ENCODE measurements at regions not wholly inside any gene's neighbourhood (a gene's known extent, or its start where the extent isn't known, plus 50 kb on each side); places are given as distances from the start of the nearest gene placed in this dataset.

- Histone ChIP-seq H3K4me1 (no peaks in the 10 kb centered on the region), H3K9me3 (no peaks in the 10 kb centered on the region), H3K4me3 (no peak overlapping the region), H3K36me3 (no peaks in the 10 kb centered on the region), H3K27me3 (no peaks in the 10 kb centered on the region), H3K27ac (no peak overlapping the region), H3K9ac (ENCODE audit: low read depth in 2 of 2, low read length in 2 of 2) (no peak overlapping the region)
- intact Hi-C loops (cut with DNase I) = no loop called here
- no peak for DNase-seq
- no peak for TF ChIP-seq CTCF (IDR thresholded peaks at IDR 0.05)
These were observed 1335.9 kb upstream of the SORCS1 start for GRCh38 chr10:108500396-108500795.

GRCh38 chr10:108496106-108496505 is 1331.6 kb upstream of the SORCS1 start:
- no peaks in the 10 kb centered on the region for H3K4me1 ChIP-seq
- no peak overlapping the region for H3K27ac ChIP-seq
- no peaks in the 10 kb centered on the region for H3K36me3 ChIP-seq
- H3K27me3 ChIP-seq = no peaks in the 10 kb centered on the region
- intact Hi-C loops (cut with DNase I) = no loop called here
- DNase-seq = no peak
- no peaks in the 10 kb centered on the region for H3K9me3 ChIP-seq
- H3K9ac ChIP-seq (ENCODE audit: low read depth in 2 of 2, low read length in 2 of 2) = no peak overlapping the region
- no peak overlapping the region for H3K4me3 ChIP-seq
- TF ChIP-seq CTCF (IDR thresholded peaks at IDR 0.05) = no peak

GRCh38 chr10:108490944-108491343 is 1326.4 kb upstream of the SORCS1 start:
- Histone ChIP-seq H3K27ac (no peak overlapping the region), H3K27me3 (no peaks in the 10 kb centered on the region), H3K36me3 (no peaks in the 10 kb centered on the region), H3K9ac (ENCODE audit: low read depth in 2 of 2, low read length in 2 of 2) (no peak overlapping the region), H3K9me3 (no peaks in the 10 kb centered on the region), H3K4me1 (no peaks in the 10 kb centered on the region), H3K4me3 (no peak overlapping the region)
- TF ChIP-seq CTCF (IDR thresholded peaks at IDR 0.05) = no peak
- intact Hi-C loops (cut with DNase I) = no loop called here
- DNase-seq = no peak

GRCh38 chr10:108471420-108471819 is 1306.9 kb upstream of the SORCS1 start:
- DNase-seq = no peak
- intact Hi-C loops (cut with DNase I) = no loop called here
- H3K27me3 ChIP-seq = no peaks in the 10 kb centered on the region
- H3K27ac ChIP-seq = no peak overlapping the region
- H3K9me3 ChIP-seq = no peaks in the 10 kb centered on the region
- H3K36me3 ChIP-seq = no peaks in the 10 kb centered on the region
- no peak for TF ChIP-seq CTCF (IDR thresholded peaks at IDR 0.05)
- H3K4me3 ChIP-seq = no peak overlapping the region
- no peaks in the 10 kb centered on the region for H3K4me1 ChIP-seq
- H3K9ac ChIP-seq (ENCODE audit: low read depth in 2 of 2, low read length in 2 of 2) = no peak overlapping the region

GRCh38 chr10:108469940-108470339 is 1305.4 kb upstream of the SORCS1 start:
- DNase-seq = no peak
- Histone ChIP-seq H3K4me3 (no peak overlapping the region), H3K9ac (ENCODE audit: low read depth in 2 of 2, low read length in 2 of 2) (no peak overlapping the region), H3K36me3 (no peaks in the 10 kb centered on the region), H3K27me3 (no peaks in the 10 kb centered on the region), H3K9me3 (no peaks in the 10 kb centered on the region), H3K27ac (no peak overlapping the region), H3K4me1 (no peaks in the 10 kb centered on the region)
- intact Hi-C loops (cut with DNase I) = no loop called here
- no peak for TF ChIP-seq CTCF (IDR thresholded peaks at IDR 0.05)

Data from colonic mucosa (tissue), 4 donors.